Lower leg skin (tissue), 3 donors: ENCODE measurements at regions not wholly inside any gene's neighbourhood (a gene's known extent, or its start where the extent isn't known, plus 50 kb on each side); places are given as distances from the start of the nearest gene placed in this dataset.

Source experiments
- CTCF ChIP-seq, 3 donors: fragments of 450-650 bp; IDR thresholded peaks; one replicate each; pipeline ENCODE4 v1.5.1; 2016; ENCODE audit warnings: antibody characterized with exemption in 3 of 3, mild to moderate bottlenecking in 3 of 3, moderate library complexity in 2 of 3
- POLR2A ChIP-seq, 2 donors: fragments of 450-650 bp; IDR thresholded peaks; one replicate each; pipeline ENCODE4 v1.6.1; 2016 to 2017; ENCODE audit warnings: antibody characterized with exemption in 2 of 2, mild to moderate bottlenecking in 1 of 2, moderate library complexity in 1 of 2

GRCh38 chr17:62882284-62882683 lies 74.2 kb upstream of the MARCHF10 start:
- TF ChIP-seq CTCF (IDR thresholded peaks at IDR 0.05), result no peak
- TF ChIP-seq POLR2A (IDR thresholded peaks at IDR 0.05), result no peak
